ENCODE measurements at regions not wholly inside any gene's neighbourhood (a gene's known extent, or its start where the extent isn't known, plus 50 kb on each side); places are given as distances from the start of the nearest gene placed in this dataset.

DNA sequence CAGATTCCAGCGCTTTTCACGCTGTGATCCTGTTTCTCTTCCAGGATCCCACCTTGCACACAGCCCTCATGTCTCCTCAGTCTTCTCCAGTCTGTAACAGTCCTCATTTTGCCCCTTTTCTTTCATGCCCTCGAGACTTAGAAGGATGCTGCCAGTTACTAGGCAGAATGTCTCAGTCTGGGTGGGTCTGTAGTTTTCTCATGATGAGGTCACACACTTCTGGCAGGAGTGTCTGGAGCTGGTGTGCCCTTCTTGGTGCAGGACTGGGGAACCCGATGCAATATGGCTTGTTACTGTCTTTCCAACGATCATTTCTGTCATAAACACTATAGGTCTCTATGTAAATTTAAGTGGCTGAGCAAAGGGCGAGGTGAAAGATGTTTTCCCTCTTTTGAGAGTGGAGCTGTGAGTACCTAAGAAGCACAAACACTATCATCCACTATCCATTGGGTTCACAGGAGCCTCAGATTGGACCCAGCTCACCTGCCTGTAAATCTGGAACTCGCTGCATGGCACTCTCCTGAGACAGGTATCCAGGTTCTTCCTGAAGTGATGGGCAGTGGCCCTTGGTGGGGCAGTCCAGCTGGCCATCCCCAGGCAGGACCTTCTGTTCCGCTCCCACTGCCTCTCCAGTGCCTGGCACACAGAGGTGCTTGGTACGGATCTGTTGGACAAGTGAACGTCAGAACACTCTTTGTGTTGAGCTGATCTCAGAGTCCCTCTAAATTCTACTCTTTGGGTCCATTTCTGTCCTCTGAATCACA, 64.3 kb upstream of the ZNF32 start:
- TF ChIP-seq JUND (IDR thresholded peaks at IDR 0.05) (no peak), TAF1 (conservative IDR thresholded peaks at IDR 0.05) (no peak), CTCF (IDR thresholded peaks at IDR 0.05; ENCODE audit: low read depth, low read length, missing input control) (no peak), RAD21 (IDR thresholded peaks at IDR 0.05) (no peak), GABPA (IDR thresholded peaks at IDR 0.05 in 1 of 2, conservative IDR thresholded peaks at IDR 0.05 in 1 of 2) (no peak), SP1 (IDR thresholded peaks at IDR 0.05) (no peak)

Measured in liver (tissue), 3 donors.